SK-N-SH (cell line): ENCODE measurements at regions not wholly inside any gene's neighbourhood (a gene's known extent, or its start where the extent isn't known, plus 50 kb on each side); places are given as distances from the start of the nearest gene placed in this dataset.

Experiments
- CTCF ChIA-PET: fragments of 300-600, 350-600 bp; formaldehyde crosslinking; extraction: SDS; loops from one replicate; lab custom pipeline; 2021; lab: Yijun Ruan, JAX
- POLR2A ChIA-PET: fragments of 350-600 bp; sonication (Branson Sonifier 250); formaldehyde crosslinking; extraction: SDS; loops from one replicate; lab custom pipeline; 2020; ENCODE audit warnings: antibody characterized with exemption, inconsistent platforms; lab: Yijun Ruan, JAX
- DNase-seq: peaks from one replicate; pipeline ENCODE4 v3.0.0; 2012
- H2AFZ ChIP-seq: fragments of 200-600 bp; sonication (generic); 2 replicates; pipeline ENCODE4 v1.8.1; 2016; ENCODE audit warnings: antibody characterized with exemption, mild to moderate bottlenecking, low read depth
- H3F3A ChIP-seq: fragments of 200-600 bp; sonication (generic); replicated peaks from 2 replicates; pipeline ENCODE3; 2016; ENCODE audit warnings: antibody characterized with exemption, mild to moderate bottlenecking; ENCODE audit not compliant: insufficient read depth
- H3K27ac ChIP-seq, 2 experiments: fragments of 200-500 bp in 1 of 2; fragments of 200-600 bp in 1 of 2; sonication (Bioruptor generic) in 1 of 2; sonication (generic), shearing (Covaris generic) in 1 of 2; 2 replicates each; pipeline versions ENCODE4 v1.5.1 to v1.6.1; 2014 to 2016; ENCODE audit warnings: low read depth in 2 of 2, inconsistent platforms in 1 of 2, low read length in 1 of 2, mild to moderate bottlenecking in 1 of 2, mixed read lengths in 1 of 2
- H3K27me3 ChIP-seq: fragments of 200-600 bp; sonication (generic), shearing (Covaris generic); 2 replicates; pipeline ENCODE4 v1.6.1; 2016; ENCODE audit warnings: mixed run types; ENCODE audit not compliant: insufficient read depth
- H3K36me3 ChIP-seq, 2 experiments: fragments of 200-500 bp in 1 of 2; fragments of 200-600 bp in 1 of 2; sonication (Bioruptor generic) in 1 of 2; sonication (generic) in 1 of 2; replicated peaks in 1 of 2; 2 replicates each; pipeline versions ENCODE3 to v1.5.1; 2014 to 2016; ENCODE audit warnings: low read length in 1 of 2, mild to moderate bottlenecking in 1 of 2; ENCODE audit not compliant: insufficient read depth in 2 of 2, control insufficient read depth in 1 of 2
- H3K4me1 ChIP-seq, 2 experiments: fragments of 200-500 bp in 1 of 2; fragments of 200-600 bp in 1 of 2; sonication (Bioruptor generic) in 1 of 2; sonication (generic), shearing (Covaris generic) in 1 of 2; 2 replicates each; pipeline versions ENCODE4 v1.5.1 to v1.6.1; 2014 to 2016; ENCODE audit warnings: low read depth in 1 of 2, low read length in 1 of 2, mixed run types in 1 of 2; ENCODE audit not compliant: insufficient read depth in 2 of 2, control insufficient read depth in 1 of 2
- H3K4me2 ChIP-seq: fragments of 200-600 bp; sonication (generic), shearing (Covaris generic); 2 replicates; pipeline ENCODE4 v1.6.1; 2017; ENCODE audit warnings: mixed run types
- H3K4me3 ChIP-seq, 2 experiments: fragments of 200-500 bp in 1 of 2; fragments of 200-600 bp in 1 of 2; sonication (Bioruptor generic) in 1 of 2; sonication (generic), shearing (Covaris generic) in 1 of 2; 2 replicates each; pipeline versions ENCODE4 v1.5.1 to v1.8.1; 2014 to 2016; ENCODE audit warnings: low read depth in 2 of 2, inconsistent platforms in 1 of 2, low read length in 1 of 2, mild to moderate bottlenecking in 1 of 2, mixed read lengths in 1 of 2, moderate library complexity in 1 of 2
- H3K79me2 ChIP-seq: fragments of 200-600 bp; sonication (generic); 2 replicates; pipeline ENCODE4 v1.8.1; 2017; ENCODE audit warnings: mild to moderate bottlenecking; ENCODE audit not compliant: insufficient read depth
- H3K9ac ChIP-seq: fragments of 200-600 bp; sonication (generic); 2 replicates; pipeline ENCODE4 v1.6.1; 2017; ENCODE audit warnings: mixed run types
- H3K9me2 ChIP-seq: fragments of 200-600 bp; sonication (generic); 2 replicates; pipeline ENCODE4 v1.6.1; 2017; ENCODE audit warnings: mixed run types
- H3K9me3 ChIP-seq: fragments of 200-600 bp; sonication (generic); 2 replicates; pipeline ENCODE4 v1.6.1; 2017; ENCODE audit warnings: mixed run types, mild to moderate bottlenecking, moderate library complexity
- H4K20me1 ChIP-seq: fragments of 200-600 bp; sonication (generic); 2 replicates; pipeline ENCODE4 v1.6.1; 2017; ENCODE audit warnings: mild to moderate bottlenecking, mixed run types; ENCODE audit not compliant: insufficient read depth
- CHD2 ChIP-seq: fragments of 150-350 bp; IDR thresholded peaks from 2 replicates; pipeline ENCODE4 v1.6.1; 2018; ENCODE audit warnings: low read length; ENCODE audit not compliant: partially characterized antibody
- CTCF ChIP-seq: fragments of 200-600 bp; sonication (generic); IDR thresholded peaks from 2 replicates; pipeline ENCODE4 v1.6.1; 2017; ENCODE audit warnings: antibody characterized with exemption, mild to moderate bottlenecking, moderate library complexity
- EP300 ChIP-seq, 2 experiments: IDR thresholded peaks; 2 replicates each; pipeline versions ENCODE4 v1.4.0 to v1.6.1; 2012; ENCODE audit warnings: borderline replicate concordance in 1 of 2, low read depth in 1 of 2, low read length in 1 of 2
- NFIC ChIP-seq: IDR thresholded peaks from 2 replicates; pipeline ENCODE4 v1.4.0; 2012; ENCODE audit warnings: borderline replicate concordance
- RAD21 ChIP-seq: IDR thresholded peaks from 2 replicates; pipeline ENCODE4 v1.6.1; 2012; ENCODE audit warnings: mild to moderate bottlenecking, low read length
- SMC3 ChIP-seq: IDR thresholded peaks from 2 replicates; pipeline ENCODE4 v1.6.1; 2012; ENCODE audit warnings: low read depth, low read length, improper control_type of control experiment
- TCF12 ChIP-seq: IDR thresholded peaks from 2 replicates; pipeline ENCODE4 v1.4.0; 2012
- USF2 ChIP-seq: fragments of 150-350 bp; IDR thresholded peaks from 2 replicates; pipeline ENCODE4 v1.6.1; 2017; ENCODE audit warnings: antibody characterized with exemption, low read length, low read depth, borderline replicate concordance
- WGBS: methylation state at CpG from one replicate; pipeline ENCODE4 v1.1.6; 2017; ENCODE audit warnings: low lambda C conversion rate; 5-methylcytosine and 5-hydroxymethylcytosine counted together
- TF ChIP-seq, protein P1 (sequence below): IDR thresholded peaks from 2 replicates; pipeline ENCODE4 v1.6.1; 2012; ENCODE audit warnings: mild to moderate bottlenecking, low read depth, low read length, moderate library complexity
- TF ChIP-seq, protein P2 (sequence below): fragments of 150-350 bp; IDR thresholded peaks from 2 replicates; pipeline ENCODE4 v1.6.1; 2016; ENCODE audit warnings: mild to moderate bottlenecking, low read depth, low read length

DNA sequence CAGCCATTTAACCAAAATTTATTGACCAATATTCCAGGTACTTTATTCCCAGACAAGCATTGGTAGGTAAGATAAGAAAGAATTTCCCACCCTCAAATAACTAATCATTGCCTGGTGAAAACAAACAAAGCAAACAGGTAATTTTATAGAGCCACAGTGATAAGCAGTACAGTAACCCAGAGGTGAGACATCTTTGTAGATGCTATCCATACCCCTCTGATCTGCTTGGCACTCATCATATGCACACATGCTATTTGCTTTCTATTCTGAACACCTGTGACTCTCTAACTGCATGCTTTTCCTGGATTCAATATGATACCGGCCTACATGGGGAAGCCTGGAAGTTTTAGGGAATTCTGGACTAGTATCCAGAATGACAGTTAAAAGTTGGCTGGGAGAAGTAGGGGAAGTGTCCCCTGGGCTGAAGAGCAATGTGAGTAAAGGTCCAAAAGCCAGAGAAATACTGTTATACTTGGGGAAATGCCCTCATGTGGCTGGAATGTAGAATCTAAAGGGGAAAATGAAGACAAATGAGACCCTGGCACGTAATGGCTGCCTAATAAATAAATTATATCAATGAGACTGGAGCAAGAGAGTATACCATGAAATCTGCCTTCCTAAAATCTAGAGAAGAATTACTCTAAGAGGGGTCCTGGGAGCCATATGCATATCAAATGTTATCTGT, 243.8 kb upstream of the ADAMTSL1 start:
- H3F3A ChIP-seq: no peaks in the 10 kb centered on the region
- no peak overlapping the region for H3K4me3 ChIP-seq
- H3K27me3 ChIP-seq: no peaks in the 10 kb centered on the region
- CTCF ChIA-PET: interaction anchor here (1.7 to 2.4 kb wide), 2 partner anchors 16 to 17 kb away, joined by 6 to 13 read pairs; no protein-coding TSS in a partner anchor
- POLR2A ChIA-PET: interaction anchor here (0.6 kb wide), 1 partner anchor 354 kb away, joined by 5 read pairs; no protein-coding TSS in a partner anchor
- no peaks in the 10 kb centered on the region for H3K4me1 ChIP-seq
- H3K27ac ChIP-seq: no peak overlapping the region
- no peak overlapping the region for H2AFZ ChIP-seq
- TF ChIP-seq CHD2: no peak
- TF ChIP-seq CTCF: peak; percentile 17; the same call in 1 of the 2 replicates
- H3K4me2 ChIP-seq: no peak overlapping the region
- H3K9me2 ChIP-seq: no peaks in the 10 kb centered on the region
- no peak overlapping the region for H3K9ac ChIP-seq
- DNase-seq: no peak
- H3K9me3 ChIP-seq: no peaks in the 10 kb centered on the region
- H3K79me2 ChIP-seq: no peaks in the 10 kb centered on the region
- no peaks in the 10 kb centered on the region for H4K20me1 ChIP-seq
- 54% methylated on average over 2 of the region's 2 CpGs for WGBS
- H3K36me3 ChIP-seq: no peaks in the 10 kb centered on the region

- Histone ChIP-seq H3F3A (peaks cover 10% of the 10 kb centered on the region), H2AFZ (no peak overlapping the region), H3K4me3 (no peak overlapping the region), H3K9ac (no peak overlapping the region), H3K27ac (no peak overlapping the region), H3K4me2 (no peak overlapping the region), H3K79me2 (no peaks in the 10 kb centered on the region), H3K9me2 (no peaks in the 10 kb centered on the region), H4K20me1 (no peaks in the 10 kb centered on the region), H3K27me3 (no peaks in the 10 kb centered on the region), H3K9me3 (no peaks in the 10 kb centered on the region), H3K4me1 (0 out of 4 replicates have a peak, but pooled peaks cover 0 to 4% of the 10 kb centered on the region in 2 experiments), H3K36me3 (no peaks in the 10 kb centered on the region)
- ChIA-PET CTCF (interaction anchor here (1.5 kb wide), 1 partner anchor 20 kb away, joined by 4 read pairs; no protein-coding TSS in a partner anchor), POLR2A (no interaction called here)
- WGBS: 27% methylated on average over 4 of the region's 4 CpGs
- DNase-seq: no peak
- TF ChIP-seq SMC3: no peak
- TF ChIP-seq CHD2: no peak
Observed at GRCh38 chr9:18233311-18233710, 240.6 kb upstream of the ADAMTSL1 start.

GRCh38 chr9:18233776-18234445, 240.0 kb upstream of the ADAMTSL1 start:
- no peak for DNase-seq
- no peak overlapping the region for H2AFZ ChIP-seq
- H4K20me1 ChIP-seq: no peaks in the 10 kb centered on the region
- H3K36me3 ChIP-seq: no peaks in the 10 kb centered on the region
- no peaks in the 10 kb centered on the region for H3K27me3 ChIP-seq
- no peak overlapping the region for H3K4me2 ChIP-seq
- H3K9ac ChIP-seq: no peak overlapping the region
- H3K4me1 ChIP-seq: 0 out of 4 replicates have a peak, but pooled peaks cover 0 to 7% of the 10 kb centered on the region in 2 experiments
- peaks cover 16% of the 10 kb centered on the region for H3F3A ChIP-seq
- ChIA-PET CTCF (interaction anchor here (1.5 to 3.1 kb wide), 2 partner anchors 21 kb away, joined by 4 to 14 read pairs; no protein-coding TSS in a partner anchor), POLR2A (no interaction called here)
- H3K27ac ChIP-seq: no peak overlapping the region
- no peak overlapping the region for H3K4me3 ChIP-seq
- no peaks in the 10 kb centered on the region for H3K9me3 ChIP-seq
- H3K9me2 ChIP-seq: no peaks in the 10 kb centered on the region
- no peaks in the 10 kb centered on the region for H3K79me2 ChIP-seq
- 28% methylated on average over 6 of the region's 6 CpGs for WGBS
- TF ChIP-seq, protein P1, sequence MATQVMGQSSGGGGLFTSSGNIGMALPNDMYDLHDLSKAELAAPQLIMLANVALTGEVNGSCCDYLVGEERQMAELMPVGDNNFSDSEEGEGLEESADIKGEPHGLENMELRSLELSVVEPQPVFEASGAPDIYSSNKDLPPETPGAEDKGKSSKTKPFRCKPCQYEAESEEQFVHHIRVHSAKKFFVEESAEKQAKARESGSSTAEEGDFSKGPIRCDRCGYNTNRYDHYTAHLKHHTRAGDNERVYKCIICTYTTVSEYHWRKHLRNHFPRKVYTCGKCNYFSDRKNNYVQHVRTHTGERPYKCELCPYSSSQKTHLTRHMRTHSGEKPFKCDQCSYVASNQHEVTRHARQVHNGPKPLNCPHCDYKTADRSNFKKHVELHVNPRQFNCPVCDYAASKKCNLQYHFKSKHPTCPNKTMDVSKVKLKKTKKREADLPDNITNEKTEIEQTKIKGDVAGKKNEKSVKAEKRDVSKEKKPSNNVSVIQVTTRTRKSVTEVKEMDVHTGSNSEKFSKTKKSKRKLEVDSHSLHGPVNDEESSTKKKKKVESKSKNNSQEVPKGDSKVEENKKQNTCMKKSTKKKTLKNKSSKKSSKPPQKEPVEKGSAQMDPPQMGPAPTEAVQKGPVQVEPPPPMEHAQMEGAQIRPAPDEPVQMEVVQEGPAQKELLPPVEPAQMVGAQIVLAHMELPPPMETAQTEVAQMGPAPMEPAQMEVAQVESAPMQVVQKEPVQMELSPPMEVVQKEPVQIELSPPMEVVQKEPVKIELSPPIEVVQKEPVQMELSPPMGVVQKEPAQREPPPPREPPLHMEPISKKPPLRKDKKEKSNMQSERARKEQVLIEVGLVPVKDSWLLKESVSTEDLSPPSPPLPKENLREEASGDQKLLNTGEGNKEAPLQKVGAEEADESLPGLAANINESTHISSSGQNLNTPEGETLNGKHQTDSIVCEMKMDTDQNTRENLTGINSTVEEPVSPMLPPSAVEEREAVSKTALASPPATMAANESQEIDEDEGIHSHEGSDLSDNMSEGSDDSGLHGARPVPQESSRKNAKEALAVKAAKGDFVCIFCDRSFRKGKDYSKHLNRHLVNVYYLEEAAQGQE: no peak
- TF ChIP-seq TCF12 (no peak), USF2 (no peak), RAD21 (no peak), NFIC (no peak), EP300 (IDR thresholded peaks at IDR 0.05; ENCODE audit: borderline replicate concordance in 1 of 2, low read depth in 1 of 2, low read length in 1 of 2) (no peak), SMC3 (no peak)
- TF ChIP-seq, protein P2, sequence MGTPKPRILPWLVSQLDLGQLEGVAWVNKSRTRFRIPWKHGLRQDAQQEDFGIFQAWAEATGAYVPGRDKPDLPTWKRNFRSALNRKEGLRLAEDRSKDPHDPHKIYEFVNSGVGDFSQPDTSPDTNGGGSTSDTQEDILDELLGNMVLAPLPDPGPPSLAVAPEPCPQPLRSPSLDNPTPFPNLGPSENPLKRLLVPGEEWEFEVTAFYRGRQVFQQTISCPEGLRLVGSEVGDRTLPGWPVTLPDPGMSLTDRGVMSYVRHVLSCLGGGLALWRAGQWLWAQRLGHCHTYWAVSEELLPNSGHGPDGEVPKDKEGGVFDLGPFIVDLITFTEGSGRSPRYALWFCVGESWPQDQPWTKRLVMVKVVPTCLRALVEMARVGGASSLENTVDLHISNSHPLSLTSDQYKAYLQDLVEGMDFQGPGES: no peak
